Coronary artery (tissue), 2 donors: ENCODE measurements at regions not wholly inside any gene's neighbourhood (a gene's known extent, or its start where the extent isn't known, plus 50 kb on each side); places are given as distances from the start of the nearest gene placed in this dataset.
"Not testable (repeated sequence)": the region's sequence is repeated elsewhere in the genome, so short reads cannot be mapped to it uniquely, and the experiment has no call there.

Experiments
- DNase-seq: peaks from one replicate; pipeline ENCODE4 v3.0.0-alpha.2; 2017; ENCODE audit warnings: low spot score
- H3K27ac ChIP-seq, 2 donors: fragments of 200-600 bp; sonication (generic); one replicate each; pipeline ENCODE4 v1.5.1; 2016 to 2019
- H3K4me3 ChIP-seq: fragments of 200-600 bp; sonication (generic); 2 replicates; pipeline ENCODE4 v1.5.1; 2016; ENCODE audit warnings: mild to moderate bottlenecking, moderate library complexity
- TF ChIP-seq, protein P1 (sequence below): fragments of 200-600 bp; sonication (generic); IDR thresholded peaks from one replicate; pipeline ENCODE4 v1.5.1; 2019; ENCODE audit warnings: antibody characterized with exemption

DNA sequence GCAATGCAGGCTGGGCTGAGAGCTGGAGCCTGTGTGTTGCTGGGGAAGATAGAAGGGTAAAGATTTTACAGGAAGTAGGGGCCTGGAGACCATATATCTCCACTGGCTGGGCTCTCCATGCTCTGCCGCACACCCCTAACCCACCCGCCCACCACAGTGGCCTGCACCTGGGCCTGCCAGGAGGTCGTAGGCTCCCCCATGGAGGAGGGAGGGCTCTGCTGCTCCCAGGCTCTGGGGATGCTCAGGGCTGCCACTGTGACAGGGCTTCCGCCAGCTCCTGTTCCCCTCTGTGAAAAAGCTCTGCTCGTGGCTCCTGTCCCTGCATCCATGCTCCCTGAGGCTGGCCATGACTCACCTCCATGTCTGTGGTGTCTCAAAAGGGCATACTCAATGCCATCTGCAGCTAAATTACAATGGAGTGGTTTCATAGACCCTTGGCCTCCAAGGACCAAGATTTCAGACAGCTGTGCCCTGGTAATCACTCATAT is 106.0 kb downstream of the CXCL12 start:
- TF ChIP-seq, protein P1, sequence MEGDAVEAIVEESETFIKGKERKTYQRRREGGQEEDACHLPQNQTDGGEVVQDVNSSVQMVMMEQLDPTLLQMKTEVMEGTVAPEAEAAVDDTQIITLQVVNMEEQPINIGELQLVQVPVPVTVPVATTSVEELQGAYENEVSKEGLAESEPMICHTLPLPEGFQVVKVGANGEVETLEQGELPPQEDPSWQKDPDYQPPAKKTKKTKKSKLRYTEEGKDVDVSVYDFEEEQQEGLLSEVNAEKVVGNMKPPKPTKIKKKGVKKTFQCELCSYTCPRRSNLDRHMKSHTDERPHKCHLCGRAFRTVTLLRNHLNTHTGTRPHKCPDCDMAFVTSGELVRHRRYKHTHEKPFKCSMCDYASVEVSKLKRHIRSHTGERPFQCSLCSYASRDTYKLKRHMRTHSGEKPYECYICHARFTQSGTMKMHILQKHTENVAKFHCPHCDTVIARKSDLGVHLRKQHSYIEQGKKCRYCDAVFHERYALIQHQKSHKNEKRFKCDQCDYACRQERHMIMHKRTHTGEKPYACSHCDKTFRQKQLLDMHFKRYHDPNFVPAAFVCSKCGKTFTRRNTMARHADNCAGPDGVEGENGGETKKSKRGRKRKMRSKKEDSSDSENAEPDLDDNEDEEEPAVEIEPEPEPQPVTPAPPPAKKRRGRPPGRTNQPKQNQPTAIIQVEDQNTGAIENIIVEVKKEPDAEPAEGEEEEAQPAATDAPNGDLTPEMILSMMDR, result no peak
- H3K27ac ChIP-seq, result no peak overlapping the region
- no peak for DNase-seq
- H3K4me3 ChIP-seq, result no peak overlapping the region

DNA sequence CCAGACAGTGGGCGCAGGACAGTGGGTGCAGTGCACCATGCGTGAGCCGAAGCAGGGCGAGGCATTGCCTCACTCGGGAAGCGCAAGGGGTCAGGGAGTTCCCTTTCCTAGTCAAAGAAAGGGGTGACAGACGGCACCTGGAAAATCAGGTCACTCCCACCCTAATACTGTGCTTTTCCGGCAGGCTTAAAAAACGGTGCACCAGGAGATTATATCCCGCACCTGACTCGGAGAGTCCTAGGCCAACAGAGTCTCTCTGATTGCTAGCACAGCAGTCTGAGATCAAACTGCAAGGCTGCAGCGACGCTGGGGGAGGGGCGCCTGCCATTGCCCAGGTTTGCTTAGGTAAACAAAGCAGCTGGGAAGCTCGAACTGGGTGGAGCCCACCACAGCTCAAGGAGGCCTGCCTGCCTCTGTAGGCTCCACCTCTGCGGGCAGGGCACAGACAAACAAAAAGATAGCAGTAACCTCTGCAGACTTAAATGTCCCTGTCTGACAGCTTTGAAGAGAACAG is 116.4 kb downstream of the CXCL12 start:
- not testable (repeated sequence) for DNase-seq, H3K4me3 ChIP-seq, H3K27ac ChIP-seq

DNA sequence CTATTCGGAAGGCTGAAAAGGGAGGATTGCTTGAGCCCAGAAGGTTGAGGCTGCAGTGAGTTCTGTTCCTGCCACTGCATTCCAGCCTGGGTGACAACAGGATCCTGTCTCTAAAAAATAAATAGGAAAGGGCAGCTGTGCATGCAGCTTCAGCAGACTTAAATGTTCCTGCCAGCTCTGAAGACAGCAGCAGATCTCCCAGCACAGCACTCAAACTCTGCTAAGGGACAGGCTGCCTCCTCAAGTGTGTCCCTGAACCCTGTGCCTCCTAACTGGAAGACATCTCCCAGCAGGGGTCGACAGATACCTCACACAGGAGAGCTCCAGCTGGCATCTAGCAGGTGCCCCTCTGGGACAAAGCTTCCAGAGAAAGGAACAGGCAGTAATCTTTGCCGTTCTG is 117.9 kb downstream of the CXCL12 start:
- DNase-seq, result no peak
- Histone ChIP-seq H3K27ac (no peak overlapping the region), H3K4me3 (no peak overlapping the region)
- TF ChIP-seq, protein P1, result no peak

DNA sequence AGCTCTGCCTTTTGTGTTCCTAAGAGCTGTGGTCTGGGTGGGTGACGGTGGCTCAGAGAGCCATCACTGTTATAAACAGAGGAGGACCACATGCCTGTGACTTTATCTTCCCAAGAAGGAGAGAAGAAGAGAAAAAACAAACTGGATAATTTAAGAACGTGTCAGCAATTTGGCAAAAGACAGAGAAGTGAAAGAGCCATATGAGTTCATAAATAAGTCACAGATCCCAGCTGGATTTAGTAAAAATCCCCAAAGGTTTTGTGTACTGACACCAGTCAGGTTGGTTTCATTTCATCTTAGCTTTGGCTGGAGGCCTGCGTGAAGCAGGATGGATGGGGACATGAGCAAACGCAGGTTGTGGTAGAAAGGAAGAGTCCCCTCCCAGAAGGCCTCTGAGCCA is 120.7 kb downstream of the CXCL12 start:
- Histone ChIP-seq H3K4me3 (no peak overlapping the region), H3K27ac (no peak overlapping the region)
- DNase-seq, result no peak
- TF ChIP-seq, protein P1, result no peak

DNA sequence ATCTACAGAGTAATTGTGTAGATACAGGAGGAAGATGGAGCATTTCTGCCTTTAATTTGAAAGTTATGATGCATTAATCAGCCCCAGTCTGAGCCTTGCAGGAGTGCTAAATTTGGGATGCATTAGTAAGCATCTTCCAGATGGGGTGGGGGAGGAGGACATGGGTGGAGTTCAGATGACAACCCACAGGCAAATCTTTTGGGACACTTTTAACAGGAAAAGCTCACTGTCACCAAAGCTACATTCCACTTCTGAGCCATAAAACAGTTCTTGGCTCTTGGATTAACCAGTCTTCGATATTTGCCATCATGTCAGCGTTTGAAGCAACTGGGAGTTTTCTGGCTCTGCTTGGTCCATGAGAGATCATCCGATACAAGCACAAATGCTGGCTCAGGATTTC is 121.1 kb downstream of the CXCL12 start:
- TF ChIP-seq, protein P1, result no peak
- no peak for DNase-seq
- H3K4me3 ChIP-seq, result no peak overlapping the region
- no peak overlapping the region for H3K27ac ChIP-seq

DNA sequence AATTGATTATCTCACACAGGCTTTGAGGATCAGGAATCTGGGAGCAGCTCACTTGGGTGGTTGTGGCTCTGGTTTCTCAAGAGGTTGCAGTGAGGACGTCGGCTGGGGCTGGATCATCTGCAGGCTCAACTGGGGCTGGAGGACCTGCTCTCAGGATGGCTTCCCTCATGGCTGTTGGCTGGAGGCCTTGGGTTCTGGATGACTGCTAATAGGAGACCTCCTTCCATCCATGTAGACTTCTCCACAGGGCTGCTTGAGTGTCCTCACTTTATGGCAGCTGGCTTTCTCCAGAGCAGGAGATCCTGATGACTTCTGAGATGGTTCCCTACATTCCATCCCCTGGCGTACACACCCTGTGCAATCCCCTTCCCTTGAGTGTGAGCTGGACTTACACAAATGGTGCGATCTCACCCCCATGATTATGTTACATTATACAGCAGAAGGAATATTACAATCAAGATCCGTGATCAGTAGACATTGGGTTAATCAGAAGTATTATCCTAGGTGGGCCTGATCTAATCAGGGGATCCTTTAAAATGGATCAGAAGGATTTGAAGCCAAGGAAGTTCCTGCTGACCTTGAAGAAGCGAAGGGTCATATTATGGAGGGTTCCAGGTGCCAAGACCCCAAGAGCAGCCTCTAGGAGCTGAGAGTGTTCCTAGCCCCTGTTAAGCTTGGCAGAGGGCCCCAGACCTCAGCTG is 122.2 kb downstream of the CXCL12 start:
- DNase-seq, result no peak
- TF ChIP-seq, protein P1, result no peak
- Histone ChIP-seq H3K27ac (no peak overlapping the region), H3K4me3 (no peak overlapping the region)

DNA sequence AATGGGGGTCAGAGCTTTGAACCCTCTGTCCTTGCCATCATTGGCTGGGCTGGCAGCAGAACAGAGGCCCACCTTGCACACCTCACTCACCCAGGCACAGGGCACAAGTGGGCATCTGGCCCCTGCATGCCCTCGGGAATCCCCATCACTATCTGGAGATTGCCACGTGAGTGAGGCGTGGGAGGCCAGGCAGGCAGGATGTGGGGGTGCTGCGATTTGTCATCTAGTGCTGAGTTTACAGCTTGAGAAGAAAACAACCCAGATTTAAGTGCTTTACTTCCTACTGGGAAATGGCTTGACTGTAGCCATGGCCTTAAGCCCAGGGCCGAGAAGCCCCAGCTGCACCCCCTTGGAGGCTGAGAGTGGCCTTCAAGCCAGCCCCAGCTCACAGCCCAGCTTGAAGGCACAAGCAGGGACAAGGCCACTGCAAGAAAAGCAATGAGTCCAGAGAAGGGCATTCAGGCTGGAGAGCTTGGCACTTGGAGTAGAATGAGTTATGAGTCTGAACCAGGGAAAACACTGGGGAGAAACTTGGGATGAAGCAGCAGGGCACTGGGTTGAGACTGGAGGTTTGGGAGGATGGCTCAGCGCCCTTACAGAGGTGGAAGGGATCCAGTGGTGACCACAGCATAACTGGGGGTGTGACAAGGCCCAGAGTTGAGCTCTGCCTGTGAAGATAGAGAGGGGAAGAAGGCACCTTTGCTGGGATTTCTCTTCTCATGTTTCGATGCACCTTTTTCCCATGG is 123.0 kb downstream of the CXCL12 start:
- TF ChIP-seq, protein P1, result no peak
- H3K4me3 ChIP-seq, result no peak overlapping the region
- DNase-seq, result no peak
- H3K27ac ChIP-seq, result no peak overlapping the region
